ENCODE measurements at regions not wholly inside any gene's neighbourhood (a gene's known extent, or its start where the extent isn't known, plus 50 kb on each side); places are given as distances from the start of the nearest gene placed in this dataset.

GRCh38 chr5:52725065-52725746 lies 62.5 kb upstream of the ITGA1 start:
- no peak overlapping the region for H3K27ac Mint-ChIP-seq
- DNase-seq (no peak), ATAC-seq (ENCODE audit: low read depth in 2 of 2) (no peak)
- no peaks in the 10 kb centered on the region for H3K27me3 Mint-ChIP-seq
- no peaks in the 10 kb centered on the region for H3K36me3 Mint-ChIP-seq
- no peaks in the 10 kb centered on the region for H3K4me1 Mint-ChIP-seq
- peaks cover 0 to 6% (median 5%) of the 10 kb centered on the region in 7 donors for H3K9me3 Mint-ChIP-seq
- no peak overlapping the region for H3K4me3 Mint-ChIP-seq

GRCh38 chr5:52725808-52726207 lies 61.9 kb upstream of the ITGA1 start:
- no peaks in the 10 kb centered on the region for H3K36me3 Mint-ChIP-seq
- ATAC-seq (ENCODE audit: low read depth in 2 of 2), result no peak
- H3K27me3 Mint-ChIP-seq, result no peaks in the 10 kb centered on the region
- H3K4me3 Mint-ChIP-seq, result no peak overlapping the region
- peaks cover 0 to 5% (median 2%) of the 10 kb centered on the region in 7 donors for H3K9me3 Mint-ChIP-seq
- no peak overlapping the region for H3K27ac Mint-ChIP-seq
- H3K4me1 Mint-ChIP-seq, result no peaks in the 10 kb centered on the region
- no peak for DNase-seq

- no peaks in the 10 kb centered on the region for H3K4me1 Mint-ChIP-seq
- DNase-seq (no peak), ATAC-seq (ENCODE audit: low read depth in 2 of 2) (no peak)
- H3K27ac Mint-ChIP-seq, result no peak overlapping the region
- peaks cover 0 to 5% (median 0%) of the 10 kb centered on the region in 7 donors for H3K9me3 Mint-ChIP-seq
- H3K4me3 Mint-ChIP-seq, result no peak overlapping the region
- H3K27me3 Mint-ChIP-seq, result no peaks in the 10 kb centered on the region
- H3K36me3 Mint-ChIP-seq, result no peaks in the 10 kb centered on the region
Observed at GRCh38 chr5:52727020-52727419, 60.7 kb upstream of the ITGA1 start.

- ATAC-seq (ENCODE audit: low read depth in 2 of 2), result no peak
- DNase-seq, result no peak
- Mint-ChIP-seq H3K36me3 (no peaks in the 10 kb centered on the region), H3K9me3 (peaks cover 0 to 5% (median 2%) of the 10 kb centered on the region in 7 donors), H3K4me1 (no peaks in the 10 kb centered on the region), H3K27ac (no peak overlapping the region), H3K27me3 (no peaks in the 10 kb centered on the region), H3K4me3 (no peak overlapping the region)
Observed at GRCh38 chr5:52727576-52727975, 60.1 kb upstream of the ITGA1 start.

GRCh38 chr5:52728224-52728623 lies 59.5 kb upstream of the ITGA1 start:
- DNase-seq (no peak), ATAC-seq (ENCODE audit: low read depth in 2 of 2) (no peak)
- no peaks in the 10 kb centered on the region for H3K27me3 Mint-ChIP-seq
- no peak overlapping the region for H3K27ac Mint-ChIP-seq
- H3K4me3 Mint-ChIP-seq, result no peak overlapping the region
- H3K4me1 Mint-ChIP-seq, result no peaks in the 10 kb centered on the region
- no peaks in the 10 kb centered on the region for H3K36me3 Mint-ChIP-seq
- H3K9me3 Mint-ChIP-seq, result peaks cover 0 to 5% (median 2%) of the 10 kb centered on the region in 7 donors

GRCh38 chr5:52728686-52729085 lies 59.0 kb upstream of the ITGA1 start:
- H3K27ac Mint-ChIP-seq, result no peak overlapping the region
- H3K27me3 Mint-ChIP-seq, result no peaks in the 10 kb centered on the region
- ATAC-seq (ENCODE audit: low read depth in 2 of 2) (no peak), DNase-seq (no peak)
- no peaks in the 10 kb centered on the region for H3K4me1 Mint-ChIP-seq
- no peaks in the 10 kb centered on the region for H3K36me3 Mint-ChIP-seq
- H3K4me3 Mint-ChIP-seq, result no peak overlapping the region
- H3K9me3 Mint-ChIP-seq, result peaks cover 0 to 5% (median 2%) of the 10 kb centered on the region in 7 donors

GRCh38 chr5:52731274-52732027 lies 56.3 kb upstream of the ITGA1 start:
- ATAC-seq (ENCODE audit: low read depth in 2 of 2) (no peak), DNase-seq (no peak)
- H3K4me3 Mint-ChIP-seq, result no peak overlapping the region
- no peaks in the 10 kb centered on the region for H3K4me1 Mint-ChIP-seq
- peaks cover 0 to 4% (median 0%) of the 10 kb centered on the region in 3 donors for H3K27me3 Mint-ChIP-seq
- peaks cover 0 to 3% (median 2%) of the 10 kb centered on the region in 7 donors for H3K9me3 Mint-ChIP-seq
- H3K36me3 Mint-ChIP-seq, result no peaks in the 10 kb centered on the region
- H3K27ac Mint-ChIP-seq, result no peak overlapping the region

- ATAC-seq (ENCODE audit: low read depth in 2 of 2), result no peak
- H3K4me1 Mint-ChIP-seq, result no peaks in the 10 kb centered on the region
- peaks cover 0 to 4% (median 2%) of the 10 kb centered on the region in 7 donors for H3K9me3 Mint-ChIP-seq
- peaks cover 0 to 4% (median 0%) of the 10 kb centered on the region in 3 donors for H3K27me3 Mint-ChIP-seq
- H3K27ac Mint-ChIP-seq, result no peak overlapping the region
- no peak for DNase-seq
- H3K4me3 Mint-ChIP-seq, result no peak overlapping the region
- no peaks in the 10 kb centered on the region for H3K36me3 Mint-ChIP-seq
Observed at GRCh38 chr5:52734557-52734956, 53.2 kb upstream of the ITGA1 start.

- H3K9me3 Mint-ChIP-seq, result peaks cover 0 to 4% (median 2%) of the 10 kb centered on the region in 7 donors
- no peaks in the 10 kb centered on the region for H3K36me3 Mint-ChIP-seq
- H3K27me3 Mint-ChIP-seq, result peaks cover 0 to 4% (median 0%) of the 10 kb centered on the region in 3 donors
- H3K27ac Mint-ChIP-seq, result no peak overlapping the region
- H3K4me3 Mint-ChIP-seq, result no peak overlapping the region
- ATAC-seq (ENCODE audit: low read depth in 2 of 2) (no peak), DNase-seq (no peak)
- H3K4me1 Mint-ChIP-seq, result no peaks in the 10 kb centered on the region
Observed at GRCh38 chr5:52735139-52735538, 52.6 kb upstream of the ITGA1 start.

Measured in naive B cell (primary cell).